ENCODE measurements at regions not wholly inside any gene's neighbourhood (a gene's known extent, or its start where the extent isn't known, plus 50 kb on each side); places are given as distances from the start of the nearest gene placed in this dataset.

DNA sequence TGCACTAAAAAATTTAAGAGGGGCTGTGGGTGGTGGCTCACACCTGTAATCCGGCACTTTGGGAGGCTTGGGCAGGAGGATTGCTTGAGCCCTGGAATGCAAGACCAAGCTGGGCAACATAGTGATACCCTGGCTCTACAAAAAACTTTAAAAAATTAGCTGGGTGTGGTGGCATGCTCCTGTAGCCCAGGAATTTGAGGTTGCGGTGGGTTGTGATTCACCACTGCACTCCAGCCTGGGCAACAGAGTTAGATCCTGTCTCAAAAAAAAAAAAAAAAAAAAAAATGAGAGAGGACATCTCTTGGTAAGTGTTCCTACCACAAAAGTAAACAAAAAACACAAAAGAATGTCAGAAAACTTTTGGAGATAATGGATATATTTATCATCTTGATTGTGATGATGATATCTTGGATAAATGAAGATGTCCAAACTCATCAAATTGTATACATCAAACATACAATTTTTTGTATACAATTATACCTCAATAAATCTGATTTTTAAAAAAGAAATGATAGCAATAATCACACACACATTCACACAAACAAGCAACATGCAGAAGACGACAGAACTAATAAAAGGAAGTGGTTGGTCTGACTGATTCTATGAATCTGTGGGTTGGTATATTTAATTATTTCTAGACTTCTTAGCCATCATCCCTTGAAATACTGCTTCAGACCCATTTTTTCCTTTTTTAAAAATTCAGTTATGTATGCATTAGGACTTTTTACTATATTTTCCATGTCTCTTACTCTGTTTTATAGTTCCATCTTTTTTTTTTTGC lies 465.9 kb downstream of the PLA2G4A start:
- no peaks in the 10 kb centered on the region for H3K36me3 ChIP-seq (ENCODE audit: insufficient read depth, low read length)
- no peak overlapping the region for H3K27ac ChIP-seq (ENCODE audit: low read depth, low read length)
- Mint-ChIP-seq H3K27me3 (no peaks in the 10 kb centered on the region), H3K36me3 (no peaks in the 10 kb centered on the region), H3K4me3 (no peak overlapping the region), H3K4me1 (no peaks in the 10 kb centered on the region), H3K9me3 (peaks cover 0 to 9% (median 2%) of the 10 kb centered on the region in 8 donors), H3K27ac (no peak overlapping the region)
- intact Hi-C loops (cut with micrococcal nuclease), result no loop called here
- no peak for DNase-seq
- H3K27me3 ChIP-seq (ENCODE audit: insufficient read depth, low read length), result no peaks in the 10 kb centered on the region
- ChIA-PET CTCF (ENCODE audit: partially characterized antibody) (no interaction called here), POLR2A (ENCODE audit: partially characterized antibody) (no interaction called here)
- H3K9me3 ChIP-seq (ENCODE audit: control insufficient read depth in 1 of 2, low read length in 2 of 2), result no peaks in the 10 kb centered on the region
- H3K4me3 ChIP-seq (ENCODE audit: low read length in 2 of 2), result no peak overlapping the region
- no peaks in the 10 kb centered on the region for H3K4me1 ChIP-seq (ENCODE audit: insufficient read depth, low read length)

DNA sequence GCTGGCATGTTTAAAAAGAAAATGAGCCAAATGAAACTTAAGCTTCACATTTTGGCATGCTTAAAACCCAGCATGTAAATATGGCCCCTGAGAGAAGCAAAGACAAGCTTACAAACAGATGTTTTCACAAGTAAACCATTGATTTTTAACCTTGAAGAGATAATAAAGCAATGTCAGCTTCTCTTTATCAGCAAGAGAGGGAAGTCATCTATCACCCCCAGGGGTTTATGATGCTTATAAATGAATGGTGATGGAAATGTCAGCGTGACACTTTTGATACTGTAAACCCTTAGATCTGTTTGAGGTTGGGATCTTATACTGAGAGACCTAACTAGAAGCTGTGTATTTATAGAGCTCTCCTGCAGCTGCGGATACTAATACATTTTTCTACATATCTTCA lies 471.3 kb downstream of the PLA2G4A start:
- Histone ChIP-seq H3K4me1 (ENCODE audit: insufficient read depth, low read length) (no peaks in the 10 kb centered on the region), H3K27me3 (ENCODE audit: insufficient read depth, low read length) (no peaks in the 10 kb centered on the region), H3K4me3 (ENCODE audit: low read length in 2 of 2) (no peak overlapping the region), H3K36me3 (ENCODE audit: insufficient read depth, low read length) (no peaks in the 10 kb centered on the region), H3K27ac (ENCODE audit: low read depth, low read length) (no peak overlapping the region), H3K9me3 (ENCODE audit: control insufficient read depth in 1 of 2, low read length in 2 of 2) (no peaks in the 10 kb centered on the region)
- no peak overlapping the region for H3K27ac Mint-ChIP-seq
- H3K9me3 Mint-ChIP-seq, result peaks cover 0 to 6% (median 1%) of the 10 kb centered on the region in 8 donors
- DNase-seq, result no peak
- no peaks in the 10 kb centered on the region for H3K27me3 Mint-ChIP-seq
- H3K4me1 Mint-ChIP-seq, result no peaks in the 10 kb centered on the region
- no peak overlapping the region for H3K4me3 Mint-ChIP-seq
- CTCF ChIA-PET (ENCODE audit: partially characterized antibody), result no interaction called here
- intact Hi-C loops (cut with micrococcal nuclease), result no loop called here
- POLR2A ChIA-PET (ENCODE audit: partially characterized antibody), result no interaction called here
- no peaks in the 10 kb centered on the region for H3K36me3 Mint-ChIP-seq

DNA sequence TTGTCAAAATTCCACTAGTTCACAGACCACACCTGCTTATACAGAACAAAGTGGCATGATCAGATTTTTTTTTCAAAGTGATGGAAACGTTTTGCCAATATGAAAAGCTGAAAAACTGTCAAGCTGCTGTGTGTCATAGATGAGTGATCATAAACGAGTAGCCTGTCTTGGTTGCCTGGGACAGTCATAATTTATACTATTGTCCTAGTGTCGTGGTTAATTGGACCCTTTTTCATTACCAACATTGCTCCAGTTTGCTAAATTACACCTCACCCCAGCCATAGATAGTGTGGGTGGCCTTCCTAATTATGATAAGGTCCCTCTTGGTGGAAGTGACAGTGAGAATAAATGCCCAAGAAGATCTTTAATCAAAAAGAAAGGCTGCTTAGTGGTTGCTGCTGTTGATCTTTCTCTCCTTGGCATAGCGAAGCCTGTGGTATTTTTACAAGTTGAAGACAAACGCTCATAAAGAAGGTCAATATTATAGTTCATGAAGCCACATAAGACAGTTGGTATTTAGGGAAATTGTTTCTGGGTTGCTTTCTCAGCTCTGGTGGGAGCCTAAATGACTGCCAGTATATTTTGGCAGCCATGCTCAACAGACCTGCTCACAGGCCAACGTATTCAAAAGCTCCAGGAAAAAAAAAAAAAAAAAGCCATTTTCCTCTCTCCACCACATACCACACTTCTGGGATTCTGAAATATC lies 478.1 kb downstream of the PLA2G4A start:
- ChIA-PET POLR2A (ENCODE audit: partially characterized antibody) (no interaction called here), CTCF (ENCODE audit: partially characterized antibody) (no interaction called here)
- H3K27ac ChIP-seq (ENCODE audit: low read depth, low read length), result no peak overlapping the region
- no peak for DNase-seq
- intact Hi-C loops (cut with micrococcal nuclease), result no loop called here
- Mint-ChIP-seq H3K4me3 (no peak overlapping the region), H3K36me3 (no peaks in the 10 kb centered on the region), H3K4me1 (no peaks in the 10 kb centered on the region), H3K27ac (no peak overlapping the region), H3K27me3 (no peaks in the 10 kb centered on the region), H3K9me3 (peaks cover 0 to 8% (median 1%) of the 10 kb centered on the region in 8 donors)
- no peaks in the 10 kb centered on the region for H3K27me3 ChIP-seq (ENCODE audit: insufficient read depth, low read length)
- no peak overlapping the region for H3K4me3 ChIP-seq (ENCODE audit: low read length in 2 of 2)
- H3K9me3 ChIP-seq (ENCODE audit: control insufficient read depth in 1 of 2, low read length in 2 of 2), result no peaks in the 10 kb centered on the region
- H3K36me3 ChIP-seq (ENCODE audit: insufficient read depth, low read length), result no peaks in the 10 kb centered on the region
- H3K4me1 ChIP-seq (ENCODE audit: insufficient read depth, low read length), result no peaks in the 10 kb centered on the region

- intact Hi-C loops (cut with micrococcal nuclease), result no loop called here
- H3K4me3 ChIP-seq (ENCODE audit: low read length in 2 of 2), result no peak overlapping the region
- Mint-ChIP-seq H3K9me3 (peaks cover 0 to 8% (median under 1%) of the 10 kb centered on the region in 8 donors), H3K27ac (no peak overlapping the region), H3K27me3 (no peaks in the 10 kb centered on the region), H3K4me1 (no peaks in the 10 kb centered on the region), H3K36me3 (no peaks in the 10 kb centered on the region), H3K4me3 (no peak overlapping the region)
- H3K27me3 ChIP-seq (ENCODE audit: insufficient read depth, low read length), result no peaks in the 10 kb centered on the region
- H3K27ac ChIP-seq (ENCODE audit: low read depth, low read length), result no peak overlapping the region
- no peaks in the 10 kb centered on the region for H3K4me1 ChIP-seq (ENCODE audit: insufficient read depth, low read length)
- H3K9me3 ChIP-seq (ENCODE audit: control insufficient read depth in 1 of 2, low read length in 2 of 2), result no peaks in the 10 kb centered on the region
- H3K36me3 ChIP-seq (ENCODE audit: insufficient read depth, low read length), result no peaks in the 10 kb centered on the region
- DNase-seq, result no peak
- ChIA-PET CTCF (ENCODE audit: partially characterized antibody) (no interaction called here), POLR2A (ENCODE audit: partially characterized antibody) (no interaction called here)
Measured at GRCh38 chr1:187310038-187310631, 481.4 kb downstream of the PLA2G4A start.

GRCh38 chr1:187313115-187313514 lies 484.4 kb downstream of the PLA2G4A start:
- ChIA-PET CTCF (ENCODE audit: partially characterized antibody) (no interaction called here), POLR2A (ENCODE audit: partially characterized antibody) (no interaction called here)

DNA sequence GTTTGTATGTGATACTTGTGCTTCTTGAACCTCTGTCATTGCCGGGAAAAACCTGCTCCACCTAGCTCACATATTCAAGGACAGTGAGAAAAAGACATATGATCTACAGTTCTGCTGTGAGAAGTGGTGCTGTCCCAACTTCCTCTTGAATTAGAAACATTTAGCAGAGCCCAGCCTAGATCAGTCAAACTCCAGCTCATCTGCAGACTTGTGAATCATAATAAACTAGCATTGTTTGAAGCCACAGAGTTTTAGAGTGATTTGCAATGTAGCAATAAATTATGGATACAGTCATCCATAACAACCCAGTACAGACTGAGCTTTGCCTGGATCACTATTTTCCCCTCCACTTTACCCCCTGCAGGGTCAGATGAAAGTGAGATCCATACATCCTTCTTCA lies 497.8 kb downstream of the PLA2G4A start:
- Mint-ChIP-seq H3K36me3 (no peaks in the 10 kb centered on the region), H3K27ac (no peak overlapping the region), H3K27me3 (no peaks in the 10 kb centered on the region), H3K9me3 (peaks cover 0 to 6% (median 2%) of the 10 kb centered on the region in 8 donors), H3K4me3 (no peak overlapping the region), H3K4me1 (no peaks in the 10 kb centered on the region)
- H3K27me3 ChIP-seq (ENCODE audit: insufficient read depth, low read length), result no peaks in the 10 kb centered on the region
- no peaks in the 10 kb centered on the region for H3K4me1 ChIP-seq (ENCODE audit: insufficient read depth, low read length)
- no peak overlapping the region for H3K4me3 ChIP-seq (ENCODE audit: low read length in 2 of 2)
- ChIA-PET CTCF (ENCODE audit: partially characterized antibody) (no interaction called here), POLR2A (ENCODE audit: partially characterized antibody) (no interaction called here)
- H3K27ac ChIP-seq (ENCODE audit: low read depth, low read length), result no peak overlapping the region
- intact Hi-C loops (cut with micrococcal nuclease), result no loop called here
- no peak for DNase-seq
- H3K36me3 ChIP-seq (ENCODE audit: insufficient read depth, low read length), result no peaks in the 10 kb centered on the region
- H3K9me3 ChIP-seq (ENCODE audit: control insufficient read depth in 1 of 2, low read length in 2 of 2), result no peaks in the 10 kb centered on the region

More at GRCh38 chr1:187313115-187313514, 484.4 kb downstream of the PLA2G4A start:
- Mint-ChIP-seq H3K36me3 (no peaks in the 10 kb centered on the region), H3K9me3 (peaks cover 0 to 4% (median 0%) of the 10 kb centered on the region in 8 donors), H3K4me3 (no peak overlapping the region), H3K27ac (no peak overlapping the region), H3K27me3 (no peaks in the 10 kb centered on the region), H3K4me1 (no peaks in the 10 kb centered on the region)
- DNase-seq, result no peak
- no peak overlapping the region for H3K4me3 ChIP-seq (ENCODE audit: low read length in 2 of 2)
- no peaks in the 10 kb centered on the region for H3K4me1 ChIP-seq (ENCODE audit: insufficient read depth, low read length)
- no peak overlapping the region for H3K27ac ChIP-seq (ENCODE audit: low read depth, low read length)
- intact Hi-C loops (cut with micrococcal nuclease), result no loop called here
- H3K9me3 ChIP-seq (ENCODE audit: control insufficient read depth in 1 of 2, low read length in 2 of 2), result no peaks in the 10 kb centered on the region
- no peaks in the 10 kb centered on the region for H3K27me3 ChIP-seq (ENCODE audit: insufficient read depth, low read length)
- H3K36me3 ChIP-seq (ENCODE audit: insufficient read depth, low read length), result no peaks in the 10 kb centered on the region

GRCh38 chr1:187336441-187337168 lies 507.9 kb downstream of the PLA2G4A start:
- POLR2A ChIA-PET (ENCODE audit: partially characterized antibody), result no interaction called here
- Mint-ChIP-seq H3K27me3 (no peaks in the 10 kb centered on the region), H3K4me3 (no peak overlapping the region), H3K4me1 (no peaks in the 10 kb centered on the region), H3K9me3 (peaks cover 0 to 6% (median 0%) of the 10 kb centered on the region in 8 donors), H3K27ac (no peak overlapping the region), H3K36me3 (no peaks in the 10 kb centered on the region)
- no peaks in the 10 kb centered on the region for H3K27me3 ChIP-seq (ENCODE audit: insufficient read depth, low read length)
- CTCF ChIA-PET (ENCODE audit: partially characterized antibody), result interaction anchor here (1.4 kb wide), 1 partner anchor 31 kb away, joined by 3 read pairs; no protein-coding TSS in a partner anchor
- no peak for DNase-seq
- H3K36me3 ChIP-seq (ENCODE audit: insufficient read depth, low read length), result no peaks in the 10 kb centered on the region
- H3K4me1 ChIP-seq (ENCODE audit: insufficient read depth, low read length), result no peaks in the 10 kb centered on the region
- no peak overlapping the region for H3K4me3 ChIP-seq (ENCODE audit: low read length in 2 of 2)
- H3K9me3 ChIP-seq (ENCODE audit: control insufficient read depth in 1 of 2, low read length in 2 of 2), result no peaks in the 10 kb centered on the region
- intact Hi-C loops (cut with micrococcal nuclease), result no loop called here
- H3K27ac ChIP-seq (ENCODE audit: low read depth, low read length), result no peak overlapping the region
